SU-DHL-6 (cell line): ENCODE measurements at regions not wholly inside any gene's neighbourhood (a gene's known extent, or its start where the extent isn't known, plus 50 kb on each side); places are given as distances from the start of the nearest gene placed in this dataset.

Source experiments
- H2AFZ ChIP-seq: fragments of 200-600 bp; sonication (generic); 2 replicates; pipeline ENCODE4 v1.6.1; 2014; ENCODE audit warnings: low read depth, mild to moderate bottlenecking, moderate library complexity, mixed read lengths, antibody characterized with exemption, low read length; ENCODE audit not compliant: severe bottlenecking
- H3F3A ChIP-seq: fragments of 200-600 bp; shearing (Covaris generic); 2 replicates; pipeline ENCODE4 v1.6.0; 2016; ENCODE audit warnings: antibody characterized with exemption, mild to moderate bottlenecking; ENCODE audit not compliant: insufficient read depth
- H3K27ac ChIP-seq: fragments of 200-600 bp; sonication (generic); 2 replicates; pipeline ENCODE4 v1.5.1; 2016; ENCODE audit warnings: low read depth, mild to moderate bottlenecking, low read length, moderate library complexity, mixed read lengths
- H3K27me3 ChIP-seq: fragments of 200-600 bp; sonication (generic), shearing (Covaris generic); 2 replicates; pipeline ENCODE4 v1.6.0; 2014; ENCODE audit warnings: mild to moderate bottlenecking, low read length
- H3K36me3 ChIP-seq: fragments of 200-600 bp; sonication (generic); 2 replicates; pipeline ENCODE4 v1.6.1; 2014; ENCODE audit warnings: mild to moderate bottlenecking, low read length, mixed read lengths
- H3K4me2 ChIP-seq: fragments of 300-600, 200-600 bp; shearing (Covaris generic), sonication (generic); 2 replicates; pipeline ENCODE4 v1.6.0; 2014; ENCODE audit warnings: low read length, low read depth, mild to moderate bottlenecking; ENCODE audit not compliant: poor library complexity, severe bottlenecking
- H3K4me3 ChIP-seq: fragments of 200-600 bp; sonication (generic); 2 replicates; pipeline ENCODE4 v1.5.1; 2014; ENCODE audit warnings: antibody characterized with exemption, low read length, mild to moderate bottlenecking, mixed read lengths; ENCODE audit not compliant: insufficient read depth, poor library complexity, severe bottlenecking
- H3K79me2 ChIP-seq: fragments of 200-600 bp; sonication (generic); 2 replicates; pipeline ENCODE4 v1.6.1; 2014; ENCODE audit warnings: mild to moderate bottlenecking, low read length, moderate library complexity; ENCODE audit not compliant: insufficient read depth
- H3K9ac ChIP-seq: fragments of 200-600 bp; sonication (generic); 2 replicates; pipeline ENCODE4 v1.7.0; 2014; ENCODE audit warnings: mild to moderate bottlenecking, low read length
- H3K9me2 ChIP-seq: fragments of 200-600 bp; sonication (generic); replicated peaks from 2 replicates; pipeline ENCODE4 v1.6.1; 2014; ENCODE audit warnings: low read length; ENCODE audit not compliant: insufficient read depth
- H3K9me3 ChIP-seq: fragments of 200-600 bp; sonication (generic); 2 replicates; pipeline ENCODE4 v1.6.1; 2014; ENCODE audit warnings: low read length, mixed read lengths; ENCODE audit not compliant: insufficient read depth
- H4K20me1 ChIP-seq: fragments of 200-600 bp; sonication (generic); 2 replicates; pipeline ENCODE4 v1.6.1; 2014; ENCODE audit warnings: low read depth, mild to moderate bottlenecking, antibody characterized with exemption, low read length, moderate library complexity, mixed read lengths
- EZH2phosphoT487 ChIP-seq: fragments of 200-600 bp; sonication (generic), shearing (Covaris generic); conservative IDR thresholded peaks from 2 replicates; pipeline ENCODE4 v1.6.1; 2018; ENCODE audit warnings: mild to moderate bottlenecking, antibody characterized with exemption, low read length, moderate library complexity, mixed read lengths
- TF ChIP-seq, protein P1 (sequence below): fragments of 200-600 bp; sonication (generic); IDR thresholded peaks from one replicate; pipeline ENCODE4 v1.5.1; 2017; ENCODE audit warnings: antibody characterized with exemption, mild to moderate bottlenecking, low read length, moderate library complexity; ENCODE audit not compliant: insufficient read depth, poor library complexity, severe bottlenecking

DNA sequence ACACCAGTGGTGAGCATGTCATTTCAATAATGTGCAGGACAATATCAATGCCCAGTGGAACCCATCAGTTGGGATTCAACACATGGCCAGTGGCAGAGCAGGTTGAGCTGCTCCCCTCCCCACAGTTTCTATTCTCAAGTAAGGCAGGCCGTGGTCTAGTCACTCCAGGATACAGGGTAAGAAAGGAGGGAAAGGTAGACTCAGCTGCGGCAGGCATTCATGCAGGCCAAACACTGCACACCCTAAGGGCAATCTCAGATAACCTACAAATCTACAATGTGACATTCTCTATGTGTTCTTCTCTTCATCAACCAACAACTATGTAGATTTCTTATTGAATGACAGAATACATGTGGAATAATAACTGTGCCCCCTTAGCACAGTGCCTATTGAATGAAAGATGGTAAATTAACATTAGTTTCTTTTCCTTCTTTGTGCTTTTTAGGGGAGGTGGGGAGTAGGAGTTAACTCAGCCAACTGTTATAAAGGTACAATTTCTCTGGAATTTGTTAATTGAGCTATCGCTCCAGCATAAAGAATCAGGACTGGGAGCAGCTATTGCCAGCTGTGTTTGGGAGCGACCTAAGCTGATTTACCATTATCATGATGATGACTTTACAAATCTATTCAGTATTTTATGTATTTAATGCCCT lies 89.7 kb downstream of the FAM50B start:
- TF ChIP-seq, protein P1, sequence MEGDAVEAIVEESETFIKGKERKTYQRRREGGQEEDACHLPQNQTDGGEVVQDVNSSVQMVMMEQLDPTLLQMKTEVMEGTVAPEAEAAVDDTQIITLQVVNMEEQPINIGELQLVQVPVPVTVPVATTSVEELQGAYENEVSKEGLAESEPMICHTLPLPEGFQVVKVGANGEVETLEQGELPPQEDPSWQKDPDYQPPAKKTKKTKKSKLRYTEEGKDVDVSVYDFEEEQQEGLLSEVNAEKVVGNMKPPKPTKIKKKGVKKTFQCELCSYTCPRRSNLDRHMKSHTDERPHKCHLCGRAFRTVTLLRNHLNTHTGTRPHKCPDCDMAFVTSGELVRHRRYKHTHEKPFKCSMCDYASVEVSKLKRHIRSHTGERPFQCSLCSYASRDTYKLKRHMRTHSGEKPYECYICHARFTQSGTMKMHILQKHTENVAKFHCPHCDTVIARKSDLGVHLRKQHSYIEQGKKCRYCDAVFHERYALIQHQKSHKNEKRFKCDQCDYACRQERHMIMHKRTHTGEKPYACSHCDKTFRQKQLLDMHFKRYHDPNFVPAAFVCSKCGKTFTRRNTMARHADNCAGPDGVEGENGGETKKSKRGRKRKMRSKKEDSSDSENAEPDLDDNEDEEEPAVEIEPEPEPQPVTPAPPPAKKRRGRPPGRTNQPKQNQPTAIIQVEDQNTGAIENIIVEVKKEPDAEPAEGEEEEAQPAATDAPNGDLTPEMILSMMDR = no peak
- no peak for TF ChIP-seq EZH2phosphoT487

DNA sequence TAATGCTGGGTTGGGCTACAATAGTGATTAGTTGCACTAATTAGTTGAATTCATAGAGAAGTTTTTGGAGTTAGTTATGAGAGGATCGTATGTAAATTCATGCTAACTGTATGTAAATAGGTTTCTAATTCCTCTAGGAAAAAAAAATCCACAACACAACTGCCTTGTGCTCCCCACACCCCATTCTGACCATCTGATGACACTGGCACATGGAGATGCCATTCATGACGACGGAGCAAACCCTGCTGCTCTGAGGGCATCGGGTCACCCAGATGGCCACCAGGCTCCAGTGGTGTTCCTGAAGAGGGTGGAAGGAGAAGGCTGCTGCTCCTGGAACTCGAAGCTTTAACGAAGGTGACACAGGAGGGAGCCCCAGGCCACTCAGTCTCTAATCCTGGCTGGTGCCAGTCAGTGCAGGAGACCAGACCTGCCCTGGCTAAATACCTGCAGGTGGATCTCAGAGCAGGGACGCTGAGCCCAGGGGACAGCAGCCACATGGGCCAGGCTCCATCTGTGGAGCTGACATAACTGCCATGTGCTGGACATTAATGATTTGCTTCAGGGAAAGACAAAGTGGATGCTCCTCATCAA lies 90.3 kb downstream of the FAM50B start:
- H3K9me3 ChIP-seq = no peaks in the 10 kb centered on the region
- no peak overlapping the region for H3K27ac ChIP-seq
- H3F3A ChIP-seq = no peaks in the 10 kb centered on the region
- TF ChIP-seq, protein P1 = no peak
- TF ChIP-seq EZH2phosphoT487 = no peak
- H3K4me3 ChIP-seq = no peak overlapping the region
- no peaks in the 10 kb centered on the region for H3K79me2 ChIP-seq
- H3K9ac ChIP-seq = no peak overlapping the region
- H3K9me2 ChIP-seq = no peaks in the 10 kb centered on the region
- no peaks in the 10 kb centered on the region for H3K36me3 ChIP-seq
- H4K20me1 ChIP-seq = no peaks in the 10 kb centered on the region
- no peaks in the 10 kb centered on the region for H3K27me3 ChIP-seq
- no peak overlapping the region for H3K4me2 ChIP-seq
- H2AFZ ChIP-seq = no peak overlapping the region

More for the DNA sequence above, 89.7 kb downstream of the FAM50B start:
- Histone ChIP-seq H2AFZ (no peak overlapping the region), H3K27ac (no peak overlapping the region), H3K9me3 (no peaks in the 10 kb centered on the region), H3K9me2 (no peaks in the 10 kb centered on the region), H3K4me3 (no peak overlapping the region), H4K20me1 (no peaks in the 10 kb centered on the region), H3F3A (no peaks in the 10 kb centered on the region), H3K79me2 (no peaks in the 10 kb centered on the region), H3K27me3 (no peaks in the 10 kb centered on the region), H3K4me2 (no peak overlapping the region), H3K36me3 (no peaks in the 10 kb centered on the region), H3K9ac (no peak overlapping the region)

DNA sequence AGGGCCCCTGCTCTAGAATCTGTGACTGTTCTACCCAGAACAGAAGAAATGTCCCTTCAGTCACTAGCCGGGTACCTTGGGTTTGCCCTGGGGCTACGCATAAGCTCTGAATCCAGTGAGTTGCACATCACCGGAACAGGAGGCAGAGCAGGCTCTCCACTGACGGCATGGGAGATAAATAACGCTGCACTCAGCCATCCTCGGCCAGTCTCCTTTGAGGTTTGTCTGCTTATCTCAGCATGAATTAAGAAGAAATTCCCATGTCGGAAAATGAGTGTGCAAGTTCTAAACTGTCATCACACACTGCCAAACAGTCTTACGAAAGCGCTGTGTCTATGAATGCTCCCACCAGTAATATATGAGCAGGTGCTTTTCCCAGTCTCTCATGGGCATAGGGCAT lies 90.8 kb downstream of the FAM50B start:
- Histone ChIP-seq H3K4me3 (no peak overlapping the region), H4K20me1 (no peaks in the 10 kb centered on the region), H3K9me2 (no peaks in the 10 kb centered on the region), H3K36me3 (no peaks in the 10 kb centered on the region), H3K27ac (no peak overlapping the region), H3K9me3 (no peaks in the 10 kb centered on the region), H3K27me3 (no peaks in the 10 kb centered on the region), H2AFZ (no peak overlapping the region), H3K9ac (no peak overlapping the region), H3K4me2 (no peak overlapping the region), H3K79me2 (no peaks in the 10 kb centered on the region), H3F3A (no peaks in the 10 kb centered on the region)
- TF ChIP-seq, protein P1 = no peak
- no peak for TF ChIP-seq EZH2phosphoT487
